ENCODE measurements at regions not wholly inside any gene's neighbourhood (a gene's known extent, or its start where the extent isn't known, plus 50 kb on each side); places are given as distances from the start of the nearest gene placed in this dataset.
"Not testable (repeated sequence)": the region's sequence is repeated elsewhere in the genome, so short reads cannot be mapped to it uniquely, and the experiment has no call there.

- TF ChIP-seq ESRRA (CRISPR knock-in tag; IDR thresholded peaks at IDR 0.05; ENCODE audit: borderline replicate concordance); AFF4 (CRISPR knock-in tag; IDR thresholded peaks at IDR 0.05; ENCODE audit: borderline replicate concordance); ZNF121 (CRISPR knock-in tag; IDR thresholded peaks at IDR 0.05); ATF2 (CRISPR knock-in tag; IDR thresholded peaks at IDR 0.05; ENCODE audit: borderline replicate concordance, low read depth); CTCF (IDR thresholded peaks at IDR 0.05); HMGXB4 (CRISPR knock-in tag; IDR thresholded peaks at IDR 0.05); USF2 (CRISPR knock-in tag; IDR thresholded peaks at IDR 0.05): not testable (repeated sequence)
Measured at GRCh38 chr11:37135606-37136005, 537.6 kb upstream of the RAG2 start.

All from WTC11 (cell line).